ENCODE measurements at regions not wholly inside any gene's neighbourhood (a gene's known extent, or its start where the extent isn't known, plus 50 kb on each side); places are given as distances from the start of the nearest gene placed in this dataset.

GRCh38 chr3:174529298-174529697 lies 329.8 kb upstream of the NAALADL2 start:
- Mint-ChIP-seq H3K36me3 (ENCODE audit: insufficient read depth, unreplicated experiment) (no peaks in the 10 kb centered on the region), H3K4me1 (ENCODE audit: low read depth, unreplicated experiment) (peaks cover 41% of the 10 kb centered on the region), H3K27ac (ENCODE audit: unreplicated experiment) (no peak overlapping the region), H3K9me3 (ENCODE audit: low read depth, unreplicated experiment) (peaks cover 2% of the 10 kb centered on the region), H3K27me3 (ENCODE audit: unreplicated experiment) (no peaks in the 10 kb centered on the region), H3K4me3 (ENCODE audit: low read depth, unreplicated experiment) (no peak overlapping the region)
- DNase-seq = no peak
- intact Hi-C loops (cut with micrococcal nuclease; ENCODE audit: unreplicated experiment) = no loop called here
- CTCF ChIA-PET = no interaction called here
- BruUV-seq (replicated peaks) = no TSS peak
- TF ChIP-seq CTCF (IDR thresholded peaks at IDR 0.05; ENCODE audit: unreplicated experiment) = no peak

- no peaks in the 10 kb centered on the region for H3K27me3 Mint-ChIP-seq (ENCODE audit: unreplicated experiment)
- peak; percentile 6 for TF ChIP-seq CTCF (IDR thresholded peaks at IDR 0.05; ENCODE audit: unreplicated experiment)
- DNase-seq = no peak
- intact Hi-C loops (cut with micrococcal nuclease; ENCODE audit: unreplicated experiment) = loop anchor here (1.0 to 10.0 kb wide), 6 partner anchors 89 to 621 kb away; no protein-coding TSS in a partner anchor
- H3K9me3 Mint-ChIP-seq (ENCODE audit: low read depth, unreplicated experiment) = no peaks in the 10 kb centered on the region
- peaks cover 41% of the 10 kb centered on the region for H3K4me1 Mint-ChIP-seq (ENCODE audit: low read depth, unreplicated experiment)
- peak overlapping the region; percentile 83 for H3K27ac Mint-ChIP-seq (ENCODE audit: unreplicated experiment)
- BruUV-seq (replicated peaks) = no TSS peak
- H3K36me3 Mint-ChIP-seq (ENCODE audit: insufficient read depth, unreplicated experiment) = no peaks in the 10 kb centered on the region
- CTCF ChIA-PET = interaction anchor here (0.6 kb wide), 1 partner anchor 1722 kb away, joined by 3 read pairs; no protein-coding TSS in a partner anchor
- peak overlapping the region; percentile 18 for H3K4me3 Mint-ChIP-seq (ENCODE audit: low read depth, unreplicated experiment)
Observed at GRCh38 chr3:174531262-174531982, 327.7 kb upstream of the NAALADL2 start.

- Mint-ChIP-seq H3K27ac (ENCODE audit: unreplicated experiment) (peak overlapping the region; percentile 83), H3K36me3 (ENCODE audit: insufficient read depth, unreplicated experiment) (no peaks in the 10 kb centered on the region), H3K9me3 (ENCODE audit: low read depth, unreplicated experiment) (no peaks in the 10 kb centered on the region), H3K4me1 (ENCODE audit: low read depth, unreplicated experiment) (peaks cover 41% of the 10 kb centered on the region), H3K4me3 (ENCODE audit: low read depth, unreplicated experiment) (peak overlapping the region; percentile 18), H3K27me3 (ENCODE audit: unreplicated experiment) (no peaks in the 10 kb centered on the region)
- CTCF ChIA-PET = interaction anchor here (0.7 kb wide), 1 partner anchor 353 kb away, joined by 3 read pairs; no protein-coding TSS in a partner anchor
- DNase-seq = no peak
- intact Hi-C loops (cut with micrococcal nuclease; ENCODE audit: unreplicated experiment) = loop anchor here (2.0 to 10.0 kb wide), 6 partner anchors 125 to 620 kb away; partner anchors contain the start of gene NAALADL2
- no peak for TF ChIP-seq CTCF (IDR thresholded peaks at IDR 0.05; ENCODE audit: unreplicated experiment)
- no TSS peak for BruUV-seq (replicated peaks)
Observed at GRCh38 chr3:174532216-174532615, 326.9 kb upstream of the NAALADL2 start.

GRCh38 chr3:174532776-174533175 lies 326.4 kb upstream of the NAALADL2 start:
- intact Hi-C loops (cut with micrococcal nuclease; ENCODE audit: unreplicated experiment) = loop anchor here (1.0 to 10.0 kb wide), 7 partner anchors 92 to 620 kb away; partner anchors contain the start of gene NAALADL2

More at GRCh38 chr3:174532776-174533175, 326.4 kb upstream of the NAALADL2 start:
- peaks cover 41% of the 10 kb centered on the region for H3K4me1 Mint-ChIP-seq (ENCODE audit: low read depth, unreplicated experiment)
- BruUV-seq (replicated peaks) = no TSS peak
- TF ChIP-seq CTCF (IDR thresholded peaks at IDR 0.05; ENCODE audit: unreplicated experiment) = no peak
- CTCF ChIA-PET = interaction anchor here (0.7 kb wide), 1 partner anchor 352 kb away, joined by 3 read pairs; no protein-coding TSS in a partner anchor
- H3K27me3 Mint-ChIP-seq (ENCODE audit: unreplicated experiment) = no peaks in the 10 kb centered on the region
- no peak for DNase-seq
- no peaks in the 10 kb centered on the region for H3K36me3 Mint-ChIP-seq (ENCODE audit: insufficient read depth, unreplicated experiment)
- H3K9me3 Mint-ChIP-seq (ENCODE audit: low read depth, unreplicated experiment) = no peaks in the 10 kb centered on the region
- peak overlapping the region; percentile 51 for H3K4me3 Mint-ChIP-seq (ENCODE audit: low read depth, unreplicated experiment)
- H3K27ac Mint-ChIP-seq (ENCODE audit: unreplicated experiment) = peak overlapping the region; percentile 83

Measured in Calu3 (cell line).